ENCODE measurements at regions not wholly inside any gene's neighbourhood (a gene's known extent, or its start where the extent isn't known, plus 50 kb on each side); places are given as distances from the start of the nearest gene placed in this dataset.

DNA sequence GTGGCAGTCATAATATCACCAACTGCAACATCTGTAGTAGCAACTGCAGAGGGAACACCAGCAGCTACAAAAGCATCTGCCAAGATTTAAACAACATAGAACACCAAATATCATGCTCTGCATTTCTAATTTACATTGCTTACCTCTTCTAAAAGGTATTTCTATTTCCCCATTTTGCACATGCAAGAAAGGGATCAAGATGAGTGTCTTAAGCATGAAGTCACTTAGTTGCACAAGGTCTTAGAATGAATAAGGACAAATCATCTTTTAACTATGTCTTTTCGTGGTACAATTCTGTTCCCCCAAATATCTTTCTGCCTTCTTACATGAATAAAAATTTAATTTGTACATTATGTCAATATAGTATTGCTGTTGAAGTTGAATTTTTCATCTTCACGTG lies 1746.4 kb downstream of the EFNA5 start:
- TF ChIP-seq, protein P1, sequence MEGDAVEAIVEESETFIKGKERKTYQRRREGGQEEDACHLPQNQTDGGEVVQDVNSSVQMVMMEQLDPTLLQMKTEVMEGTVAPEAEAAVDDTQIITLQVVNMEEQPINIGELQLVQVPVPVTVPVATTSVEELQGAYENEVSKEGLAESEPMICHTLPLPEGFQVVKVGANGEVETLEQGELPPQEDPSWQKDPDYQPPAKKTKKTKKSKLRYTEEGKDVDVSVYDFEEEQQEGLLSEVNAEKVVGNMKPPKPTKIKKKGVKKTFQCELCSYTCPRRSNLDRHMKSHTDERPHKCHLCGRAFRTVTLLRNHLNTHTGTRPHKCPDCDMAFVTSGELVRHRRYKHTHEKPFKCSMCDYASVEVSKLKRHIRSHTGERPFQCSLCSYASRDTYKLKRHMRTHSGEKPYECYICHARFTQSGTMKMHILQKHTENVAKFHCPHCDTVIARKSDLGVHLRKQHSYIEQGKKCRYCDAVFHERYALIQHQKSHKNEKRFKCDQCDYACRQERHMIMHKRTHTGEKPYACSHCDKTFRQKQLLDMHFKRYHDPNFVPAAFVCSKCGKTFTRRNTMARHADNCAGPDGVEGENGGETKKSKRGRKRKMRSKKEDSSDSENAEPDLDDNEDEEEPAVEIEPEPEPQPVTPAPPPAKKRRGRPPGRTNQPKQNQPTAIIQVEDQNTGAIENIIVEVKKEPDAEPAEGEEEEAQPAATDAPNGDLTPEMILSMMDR (IDR thresholded peaks at IDR 0.05): no peak
- TF ChIP-seq POLR2AphosphoS5 (IDR thresholded peaks at IDR 0.05): no peak
